GM19395 (cell line): ENCODE measurements at regions not wholly inside any gene's neighbourhood (a gene's known extent, or its start where the extent isn't known, plus 50 kb on each side); places are given as distances from the start of the nearest gene placed in this dataset.

Experiments
- ATAC-seq: cut with Tn5 transposase; IDR thresholded peaks from one replicate; pipeline ENCODE4 v1.9.1; 2021; ENCODE audit warnings: mild to moderate bottlenecking, moderate library complexity; ENCODE audit not compliant: unreplicated experiment

GRCh38 chr2:16081316-16082200, 141.2 kb downstream of the MYCN start:
- ATAC-seq: no peak

- ATAC-seq: no peak
These were observed 140.2 kb downstream of the MYCN start for GRCh38 chr2:16080516-16080915.

GRCh38 chr2:16080071-16080470, 139.7 kb downstream of the MYCN start:
- ATAC-seq: no peak

GRCh38 chr2:16079637-16080036, 139.3 kb downstream of the MYCN start:
- ATAC-seq: no peak

GRCh38 chr2:16077601-16078000, 137.3 kb downstream of the MYCN start:
- no peak for ATAC-seq

- ATAC-seq: no peak
These were observed 136.6 kb downstream of the MYCN start for GRCh38 chr2:16076911-16077310.

- no peak for ATAC-seq
These were observed 135.0 kb downstream of the MYCN start for GRCh38 chr2:16075045-16076012.

- ATAC-seq: no peak
These were observed 133.6 kb downstream of the MYCN start for GRCh38 chr2:16073921-16074425.

- ATAC-seq: no peak
These were observed 133.1 kb downstream of the MYCN start for GRCh38 chr2:16073471-16073870.

- no peak for ATAC-seq
These were observed 132.4 kb downstream of the MYCN start for GRCh38 chr2:16072638-16073290.

- ATAC-seq: no peak
These were observed 131.7 kb downstream of the MYCN start for GRCh38 chr2:16071865-16072637.

GRCh38 chr2:16071039-16071864, 130.9 kb downstream of the MYCN start:
- ATAC-seq: no peak

GRCh38 chr2:16070648-16070971, 130.3 kb downstream of the MYCN start:
- no peak for ATAC-seq

- no peak for ATAC-seq
These were observed 129.7 kb downstream of the MYCN start for GRCh38 chr2:16069933-16070647.

- ATAC-seq: no peak
These were observed 129.2 kb downstream of the MYCN start for GRCh38 chr2:16069663-16069932.

GRCh38 chr2:16068552-16068940, 128.2 kb downstream of the MYCN start:
- no peak for ATAC-seq

GRCh38 chr2:16067866-16068551, 127.7 kb downstream of the MYCN start:
- ATAC-seq: no peak

- ATAC-seq: no peak
These were observed 127.1 kb downstream of the MYCN start for GRCh38 chr2:16067444-16067843.

- no peak for ATAC-seq
These were observed 126.7 kb downstream of the MYCN start for GRCh38 chr2:16067037-16067406.
